ENCODE measurements at regions not wholly inside any gene's neighbourhood (a gene's known extent, or its start where the extent isn't known, plus 50 kb on each side); places are given as distances from the start of the nearest gene placed in this dataset.

- no peak for DNase-seq (ENCODE audit: low read depth)
Observed at GRCh38 chr5:4065472-4066320, 470.1 kb downstream of the IRX1 start.

- no peak for DNase-seq (ENCODE audit: low read depth)
Observed at GRCh38 chr5:4068171-4068570, 472.5 kb downstream of the IRX1 start.

GRCh38 chr5:4078544-4078943, 482.9 kb downstream of the IRX1 start:
- DNase-seq (ENCODE audit: low read depth) = no peak

- DNase-seq (ENCODE audit: low read depth) = no peak
Observed at GRCh38 chr5:4079831-4080230, 484.2 kb downstream of the IRX1 start.

- no peak for DNase-seq (ENCODE audit: low read depth)
Observed at GRCh38 chr5:4080370-4080769, 484.7 kb downstream of the IRX1 start.

GRCh38 chr5:4081059-4081458, 485.4 kb downstream of the IRX1 start:
- DNase-seq (ENCODE audit: low read depth) = no peak

GRCh38 chr5:4081466-4081865, 485.8 kb downstream of the IRX1 start:
- no peak for DNase-seq (ENCODE audit: low read depth)

- DNase-seq (ENCODE audit: low read depth) = no peak
Observed at GRCh38 chr5:4082966-4083564, 487.4 kb downstream of the IRX1 start.

GRCh38 chr5:4083591-4084337, 488.1 kb downstream of the IRX1 start:
- no peak for DNase-seq (ENCODE audit: low read depth)

- DNase-seq (ENCODE audit: low read depth) = no peak
Observed at GRCh38 chr5:4086081-4086480, 490.4 kb downstream of the IRX1 start.

- no peak for DNase-seq (ENCODE audit: low read depth)
Observed at GRCh38 chr5:4087110-4087509, 491.5 kb downstream of the IRX1 start.

GRCh38 chr5:4089087-4089486, 493.5 kb downstream of the IRX1 start:
- DNase-seq (ENCODE audit: low read depth) = no peak

GRCh38 chr5:4093236-4093635, 497.6 kb downstream of the IRX1 start:
- DNase-seq (ENCODE audit: low read depth) = no peak

- DNase-seq (ENCODE audit: low read depth) = no peak
Observed at GRCh38 chr5:4093970-4094369, 498.3 kb downstream of the IRX1 start.

GRCh38 chr5:4095918-4096630, 500.4 kb downstream of the IRX1 start:
- DNase-seq (ENCODE audit: low read depth) = no peak

- DNase-seq (ENCODE audit: low read depth) = no peak
Observed at GRCh38 chr5:4097199-4097598, 501.6 kb downstream of the IRX1 start.

- no peak for DNase-seq (ENCODE audit: low read depth)
Observed at GRCh38 chr5:4098226-4098625, 502.6 kb downstream of the IRX1 start.

- DNase-seq (ENCODE audit: low read depth) = no peak
Observed at GRCh38 chr5:4099386-4099785, 503.8 kb downstream of the IRX1 start.

- no peak for DNase-seq (ENCODE audit: low read depth)
Observed at GRCh38 chr5:4100739-4101138, 505.1 kb downstream of the IRX1 start.

- DNase-seq (ENCODE audit: low read depth) = no peak
Observed at GRCh38 chr5:4101189-4101588, 505.6 kb downstream of the IRX1 start.

- DNase-seq (ENCODE audit: low read depth) = no peak
Observed at GRCh38 chr5:4104831-4105597, 509.4 kb downstream of the IRX1 start.

Data from LHCN-M2 (cell line).